ENCODE measurements at regions not wholly inside any gene's neighbourhood (a gene's known extent, or its start where the extent isn't known, plus 50 kb on each side); places are given as distances from the start of the nearest gene placed in this dataset.

GRCh38 chr1:69045572-69045971 is 522.1 kb upstream of the LRRC7 start:
- DNase-seq: no peak
- Histone ChIP-seq H3K4me1 (no peaks in the 10 kb centered on the region), H3K36me3 (no peaks in the 10 kb centered on the region), H3K4me3 (no peak overlapping the region), H3K27ac (no peak overlapping the region), H3K9me3 (no peaks in the 10 kb centered on the region), H3K27me3 (no peaks in the 10 kb centered on the region)
- intact Hi-C loops (cut with DNase I; ENCODE audit: low total_unique reads): no loop called here
- TF ChIP-seq CTCF (IDR thresholded peaks at IDR 0.05): no peak

- Histone ChIP-seq H3K4me3 (no peak overlapping the region), H3K4me1 (no peaks in the 10 kb centered on the region), H3K36me3 (no peaks in the 10 kb centered on the region), H3K9me3 (no peaks in the 10 kb centered on the region), H3K27me3 (no peaks in the 10 kb centered on the region), H3K27ac (no peak overlapping the region)
- no peak for TF ChIP-seq CTCF (IDR thresholded peaks at IDR 0.05)
- intact Hi-C loops (cut with DNase I; ENCODE audit: low total_unique reads): no loop called here
- DNase-seq: no peak
These were observed 512.5 kb upstream of the LRRC7 start for GRCh38 chr1:69055194-69055593.

- Histone ChIP-seq H3K27ac (no peak overlapping the region), H3K4me1 (no peaks in the 10 kb centered on the region), H3K4me3 (no peak overlapping the region), H3K36me3 (no peaks in the 10 kb centered on the region), H3K27me3 (no peaks in the 10 kb centered on the region), H3K9me3 (no peaks in the 10 kb centered on the region)
- intact Hi-C loops (cut with DNase I; ENCODE audit: low total_unique reads): no loop called here
- DNase-seq: no peak
- TF ChIP-seq CTCF (IDR thresholded peaks at IDR 0.05): no peak
These were observed 509.3 kb upstream of the LRRC7 start for GRCh38 chr1:69058454-69058853.

GRCh38 chr1:69070660-69071373 is 496.9 kb upstream of the LRRC7 start:
- DNase-seq: no peak

GRCh38 chr1:69073176-69073575 is 494.5 kb upstream of the LRRC7 start:
- Histone ChIP-seq H3K4me3 (no peak overlapping the region), H3K36me3 (no peaks in the 10 kb centered on the region), H3K9me3 (peaks cover 0 to 3% (median 0%) of the 10 kb centered on the region in 3 donors), H3K27me3 (no peaks in the 10 kb centered on the region), H3K4me1 (no peaks in the 10 kb centered on the region), H3K27ac (no peak overlapping the region)
- intact Hi-C loops (cut with DNase I; ENCODE audit: low total_unique reads): no loop called here
- no peak for TF ChIP-seq CTCF (IDR thresholded peaks at IDR 0.05)
- no peak for DNase-seq

More at GRCh38 chr1:69070660-69071373, 496.9 kb upstream of the LRRC7 start:
- Histone ChIP-seq H3K4me3 (no peak overlapping the region), H3K9me3 (peaks cover 0 to 3% (median 0%) of the 10 kb centered on the region in 3 donors), H3K27me3 (no peaks in the 10 kb centered on the region), H3K4me1 (no peaks in the 10 kb centered on the region), H3K36me3 (no peaks in the 10 kb centered on the region), H3K27ac (no peak overlapping the region)
- no peak for TF ChIP-seq CTCF (IDR thresholded peaks at IDR 0.05)
- intact Hi-C loops (cut with DNase I; ENCODE audit: low total_unique reads): no loop called here

Data from tibial artery (tissue), 4 donors.